Effector memory CD4-positive, alpha-beta T cell (primary cell): ENCODE measurements at regions not wholly inside any gene's neighbourhood (a gene's known extent, or its start where the extent isn't known, plus 50 kb on each side); places are given as distances from the start of the nearest gene placed in this dataset.
"Not testable (repeated sequence)": the region's sequence is repeated elsewhere in the genome, so short reads cannot be mapped to it uniquely, and the experiment has no call there.

Source experiments
- DNase-seq, 3 donors: peaks; one replicate each; pipeline ENCODE4 v3.0.0-alpha.2; 2020
- H3K27ac ChIP-seq: 2 replicates; pipeline ENCODE4 v1.7.0; 2013; ENCODE audit warnings: mild to moderate bottlenecking, low read length, moderate library complexity; ENCODE audit not compliant: insufficient read depth, poor library complexity, severe bottlenecking
- H3K27me3 ChIP-seq: replicated peaks from 2 replicates; pipeline ENCODE4 v1.7.0; 2013; ENCODE audit warnings: mild to moderate bottlenecking, low read length; ENCODE audit not compliant: insufficient read depth, control insufficient read depth, poor library complexity, severe bottlenecking
- H3K36me3 ChIP-seq: 2 replicates; pipeline ENCODE4 v1.7.0; 2013; ENCODE audit warnings: mild to moderate bottlenecking, low read length, moderate library complexity; ENCODE audit not compliant: control insufficient read depth, insufficient read depth
- H3K4me1 ChIP-seq: 2 replicates; pipeline ENCODE4 v1.7.0; 2013; ENCODE audit warnings: low read length, mild to moderate bottlenecking; ENCODE audit not compliant: control insufficient read depth, insufficient read depth, poor library complexity, severe bottlenecking
- H3K4me3 ChIP-seq: 2 replicates; pipeline ENCODE4 v1.7.0; 2013; ENCODE audit warnings: low read length, low read depth, mild to moderate bottlenecking; ENCODE audit not compliant: insufficient read depth, poor library complexity, severe bottlenecking
- H3K9me3 ChIP-seq: 2 replicates; pipeline ENCODE4 v1.7.0; 2013; ENCODE audit warnings: mild to moderate bottlenecking, low read length, moderate library complexity; ENCODE audit not compliant: control insufficient read depth

DNA sequence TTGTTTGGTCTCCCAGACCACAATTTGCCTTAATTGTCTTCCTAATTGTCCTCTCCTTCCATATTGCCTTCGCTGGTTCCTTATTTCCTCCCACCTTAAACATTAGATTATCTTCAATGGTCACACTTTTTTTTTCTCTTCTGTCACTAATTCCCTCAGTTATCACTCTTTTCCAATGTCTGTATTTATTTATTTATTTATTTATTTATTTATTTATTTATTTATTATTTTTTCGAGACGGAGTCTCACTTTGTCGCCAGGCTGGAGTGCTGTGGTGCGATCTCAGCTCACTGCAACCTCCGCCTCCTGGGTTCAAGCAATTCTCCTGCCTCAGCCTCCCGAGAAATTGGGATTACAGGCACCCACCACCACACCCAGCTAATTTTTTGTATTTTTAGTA is 426.8 kb downstream of the ARL4A start:
- not testable (repeated sequence) for H3K9me3 ChIP-seq, DNase-seq, H3K27ac ChIP-seq, H3K27me3 ChIP-seq, H3K4me1 ChIP-seq, H3K4me3 ChIP-seq, H3K36me3 ChIP-seq

DNA sequence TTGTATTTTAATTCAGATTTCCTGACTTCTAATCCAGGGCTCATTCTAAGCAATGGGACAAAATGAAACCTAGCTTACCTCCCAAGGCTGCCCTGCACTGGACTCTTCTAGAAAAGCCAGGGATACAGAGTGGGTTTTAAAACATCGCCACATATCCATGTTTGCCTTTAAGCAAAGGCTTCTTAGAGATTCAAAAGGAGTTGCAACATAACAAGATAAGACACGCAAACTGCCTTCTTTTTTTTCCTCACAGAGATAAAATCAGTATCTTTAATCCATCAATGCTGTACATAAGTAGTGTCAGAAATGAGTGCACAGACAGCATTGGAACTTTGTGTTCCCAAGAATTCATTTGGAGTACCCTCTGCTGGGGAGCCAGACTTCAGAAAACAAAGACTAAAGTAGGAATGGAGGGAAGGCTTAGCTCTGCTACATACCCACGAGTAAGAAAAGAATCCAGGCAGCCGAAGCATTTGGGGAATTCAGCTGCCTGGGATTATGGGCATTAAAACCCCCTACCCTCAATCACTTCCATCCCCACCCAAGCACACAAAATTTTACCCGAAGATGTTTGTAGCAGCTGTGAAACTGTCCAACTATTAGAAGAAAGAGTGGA is 427.8 kb downstream of the ARL4A start:
- no peak for DNase-seq
- H3K27me3 ChIP-seq, result no peaks in the 10 kb centered on the region
- H3K36me3 ChIP-seq, result no peaks in the 10 kb centered on the region
- H3K27ac ChIP-seq, result no peak overlapping the region
- no peaks in the 10 kb centered on the region for H3K4me1 ChIP-seq
- H3K9me3 ChIP-seq, result no peaks in the 10 kb centered on the region
- H3K4me3 ChIP-seq, result no peak overlapping the region

DNA sequence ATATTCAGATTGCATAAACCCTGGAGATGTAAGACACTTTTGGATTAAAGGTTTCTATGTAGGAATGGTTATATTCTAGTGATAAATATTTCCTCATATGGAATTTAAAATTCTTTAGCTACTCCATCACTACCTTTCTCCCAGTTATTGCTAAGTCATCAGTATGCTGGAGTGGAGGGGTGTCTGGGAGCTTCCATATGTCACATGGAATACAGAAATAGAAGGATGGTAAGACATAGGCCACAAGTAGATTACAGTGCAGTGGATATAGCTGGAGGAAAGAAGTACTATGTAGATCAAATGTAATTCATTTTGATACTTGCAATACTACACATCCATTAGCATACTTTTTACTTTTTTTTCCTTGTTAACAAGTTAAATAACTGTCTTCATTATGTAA is 428.4 kb downstream of the ARL4A start:
- H3K36me3 ChIP-seq, result no peaks in the 10 kb centered on the region
- H3K27me3 ChIP-seq, result no peaks in the 10 kb centered on the region
- H3K27ac ChIP-seq, result no peak overlapping the region
- no peak overlapping the region for H3K4me3 ChIP-seq
- DNase-seq, result no peak
- no peaks in the 10 kb centered on the region for H3K4me1 ChIP-seq
- no peaks in the 10 kb centered on the region for H3K9me3 ChIP-seq

DNA sequence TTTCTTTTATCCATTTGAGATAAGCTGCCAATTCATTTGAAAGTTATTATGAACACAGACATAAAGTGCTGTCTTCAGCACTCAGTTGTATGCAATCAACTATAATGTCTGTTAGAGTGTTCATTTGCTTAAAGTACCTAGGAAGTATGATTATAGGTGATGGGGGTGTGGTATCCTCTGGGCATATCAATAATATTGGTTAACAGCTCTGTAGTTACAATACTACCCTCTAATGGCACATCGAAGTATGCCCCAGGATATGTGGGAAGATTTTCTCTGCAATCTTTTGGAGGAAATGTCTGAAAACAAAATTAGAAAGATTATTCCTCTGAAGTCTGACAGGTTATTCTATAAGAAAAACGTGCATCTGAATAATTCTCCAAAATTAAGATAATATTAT is 429.7 kb downstream of the ARL4A start:
- Histone ChIP-seq H3K27ac (no peak overlapping the region), H3K4me3 (no peak overlapping the region), H3K27me3 (no peaks in the 10 kb centered on the region), H3K9me3 (no peaks in the 10 kb centered on the region), H3K36me3 (no peaks in the 10 kb centered on the region), H3K4me1 (no peaks in the 10 kb centered on the region)
- no peak for DNase-seq

DNA sequence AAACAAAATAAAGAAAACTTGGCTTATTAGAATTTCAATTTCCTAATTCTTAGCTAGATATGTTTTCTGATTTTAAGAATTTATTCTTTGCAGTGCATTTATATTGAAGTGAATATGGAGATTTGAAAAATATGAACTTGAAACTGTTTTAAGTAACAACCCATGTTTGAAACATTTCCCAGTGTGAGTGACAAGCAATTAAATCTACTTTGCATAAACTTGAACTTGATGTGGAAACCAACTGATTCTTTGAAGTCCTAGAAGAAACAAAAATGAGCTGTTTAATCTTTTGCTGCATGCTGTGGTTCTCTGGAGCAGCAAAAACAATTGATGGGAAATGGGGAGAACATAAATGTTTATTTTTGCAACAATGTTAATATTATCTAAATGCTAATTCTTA is 430.2 kb downstream of the ARL4A start:
- Histone ChIP-seq H3K27ac (no peak overlapping the region), H3K36me3 (no peaks in the 10 kb centered on the region), H3K4me3 (no peak overlapping the region), H3K4me1 (no peaks in the 10 kb centered on the region), H3K27me3 (no peaks in the 10 kb centered on the region), H3K9me3 (no peaks in the 10 kb centered on the region)
- no peak for DNase-seq

DNA sequence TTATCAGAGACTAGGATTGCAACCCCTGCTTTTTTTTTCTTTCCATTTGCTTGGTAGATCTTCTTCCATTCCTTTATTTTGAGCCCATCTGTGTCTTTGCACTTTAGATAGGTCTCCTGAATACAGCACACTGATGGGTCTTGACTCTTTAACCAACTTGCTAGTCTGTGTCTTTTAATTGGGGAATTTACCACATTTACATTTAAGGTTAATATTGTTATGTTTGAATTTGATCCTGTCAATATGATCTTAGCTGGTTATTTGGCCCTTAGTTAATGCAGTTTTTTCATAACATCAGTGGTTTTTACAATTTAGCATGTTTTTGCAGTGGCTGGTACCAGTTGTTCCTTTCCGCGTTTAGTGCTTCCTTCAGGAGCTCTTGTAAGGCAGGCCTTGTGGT is 437.2 kb downstream of the ARL4A start:
- H3K27me3 ChIP-seq, H3K27ac ChIP-seq, H3K4me3 ChIP-seq, DNase-seq, H3K9me3 ChIP-seq, H3K4me1 ChIP-seq, H3K36me3 ChIP-seq: not testable (repeated sequence)

DNA sequence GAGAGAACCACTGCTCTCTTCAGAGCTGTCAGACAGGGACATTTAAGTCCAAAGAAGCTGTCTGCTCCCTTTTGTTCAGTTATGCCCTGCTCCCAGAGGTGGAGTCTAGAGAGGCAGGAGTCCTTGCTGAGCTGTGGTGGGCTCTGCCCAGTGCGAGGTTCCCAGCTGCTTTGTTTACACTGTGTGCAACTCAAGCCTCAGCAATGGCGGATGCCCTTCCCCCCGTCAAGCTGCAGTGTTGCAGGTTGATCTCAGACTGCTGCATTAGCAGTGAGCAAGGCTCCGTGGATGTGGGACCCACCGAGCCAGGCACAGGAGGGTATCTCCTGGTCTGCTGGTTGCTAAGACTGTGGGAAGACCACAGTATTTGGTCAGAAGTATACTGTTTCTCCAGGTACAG is 438.9 kb downstream of the ARL4A start:
- Histone ChIP-seq H3K36me3 (no peaks in the 10 kb centered on the region), H3K9me3 (no peaks in the 10 kb centered on the region), H3K4me3 (no peak overlapping the region), H3K27me3 (no peaks in the 10 kb centered on the region), H3K27ac (no peak overlapping the region), H3K4me1 (no peaks in the 10 kb centered on the region)
- no peak for DNase-seq

DNA sequence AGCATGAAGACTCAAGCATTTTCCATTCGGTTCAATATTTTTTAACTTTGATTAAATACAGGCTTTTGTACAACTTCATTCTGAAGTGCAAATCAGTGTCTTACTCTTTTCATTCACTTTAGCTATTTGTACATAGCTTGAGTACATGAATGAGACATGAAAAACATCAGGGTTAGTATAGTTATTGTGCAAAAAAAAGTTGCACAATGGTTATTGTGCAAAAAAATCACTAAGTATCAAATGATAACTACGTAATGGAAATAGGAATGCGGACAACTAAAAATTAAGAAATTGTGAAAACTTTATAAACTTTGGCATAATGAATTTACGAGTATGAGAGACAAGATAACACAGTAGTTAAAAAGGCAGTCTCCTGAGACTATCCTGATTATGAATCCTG is 442.9 kb downstream of the ARL4A start:
- no peak overlapping the region for H3K4me3 ChIP-seq
- H3K27me3 ChIP-seq, result no peaks in the 10 kb centered on the region
- no peaks in the 10 kb centered on the region for H3K4me1 ChIP-seq
- no peaks in the 10 kb centered on the region for H3K9me3 ChIP-seq
- DNase-seq, result no peak
- no peak overlapping the region for H3K27ac ChIP-seq
- H3K36me3 ChIP-seq, result no peaks in the 10 kb centered on the region

DNA sequence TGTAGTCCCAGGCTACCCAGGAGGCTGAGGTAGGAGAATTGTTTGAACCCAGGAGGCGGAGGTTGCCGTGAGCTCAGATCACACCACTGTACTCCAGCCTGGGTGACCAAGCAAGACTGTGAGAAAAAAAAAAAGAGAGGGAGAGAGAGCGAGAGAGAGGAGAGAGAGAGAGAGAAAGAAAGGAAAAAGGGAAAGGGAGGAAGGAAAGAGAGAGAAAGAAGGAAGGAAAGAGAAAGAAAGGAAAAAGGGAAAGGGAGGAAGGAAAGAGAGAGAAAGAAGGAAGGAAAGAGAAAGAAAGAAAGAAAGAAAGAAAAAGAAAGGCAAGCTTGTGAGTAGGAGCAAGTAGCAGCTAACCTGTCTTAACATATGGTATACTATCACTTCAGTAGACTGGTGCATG is 443.5 kb downstream of the ARL4A start:
- H3K9me3 ChIP-seq, H3K4me3 ChIP-seq, DNase-seq, H3K27me3 ChIP-seq, H3K27ac ChIP-seq, H3K4me1 ChIP-seq, H3K36me3 ChIP-seq: not testable (repeated sequence)

DNA sequence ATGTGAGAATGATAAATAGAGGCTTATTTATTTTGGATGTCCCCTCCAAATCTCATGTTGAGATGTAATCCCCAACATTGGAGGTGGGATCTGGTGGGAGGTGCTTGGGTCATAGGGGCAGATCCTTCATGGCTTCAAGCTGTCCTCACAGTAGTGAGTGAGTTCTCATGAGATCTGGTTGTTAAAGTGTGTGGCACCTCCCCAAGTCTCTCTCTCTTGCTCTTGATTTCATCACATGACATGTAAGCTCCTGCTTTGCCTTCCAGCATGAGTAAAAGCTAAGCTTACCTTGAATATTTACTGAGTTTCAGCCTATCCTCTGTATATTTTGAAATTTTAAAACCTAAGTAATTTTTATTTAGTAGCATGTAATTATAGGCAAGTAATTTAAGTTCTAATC is 444.9 kb downstream of the ARL4A start:
- Histone ChIP-seq H3K4me3 (no peak overlapping the region), H3K27ac (no peak overlapping the region), H3K27me3 (no peaks in the 10 kb centered on the region), H3K9me3 (no peaks in the 10 kb centered on the region), H3K4me1 (no peaks in the 10 kb centered on the region), H3K36me3 (no peaks in the 10 kb centered on the region)
- no peak for DNase-seq

DNA sequence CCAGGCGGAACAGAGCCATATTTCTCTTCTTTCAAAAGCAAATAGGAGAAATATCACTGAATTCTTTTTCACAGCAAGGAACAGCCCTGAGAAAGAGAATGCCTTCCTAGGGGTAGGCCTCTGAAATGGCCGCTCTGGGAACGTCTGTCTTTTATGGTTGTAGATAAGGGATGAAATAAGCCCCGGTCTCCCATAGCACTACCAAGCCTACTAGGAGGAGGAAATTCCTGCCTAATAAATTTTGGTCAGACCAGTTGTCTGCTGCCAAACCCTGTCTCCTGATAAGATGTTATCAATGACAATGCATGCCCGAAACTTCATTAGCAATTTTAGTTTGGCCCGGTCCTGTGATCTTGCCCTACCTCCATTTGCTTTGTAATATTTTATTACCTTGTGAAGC is 448.9 kb downstream of the ARL4A start:
- not testable (repeated sequence) for H3K27me3 ChIP-seq, H3K36me3 ChIP-seq, H3K4me1 ChIP-seq, H3K9me3 ChIP-seq, H3K27ac ChIP-seq, DNase-seq, H3K4me3 ChIP-seq
